ENCODE measurements at regions not wholly inside any gene's neighbourhood (a gene's known extent, or its start where the extent isn't known, plus 50 kb on each side); places are given as distances from the start of the nearest gene placed in this dataset.

- no peaks in the 10 kb centered on the region for H3K36me3 Mint-ChIP-seq (ENCODE audit: insufficient read depth in 1 of 3, low read depth in 3 of 3)
- Histone ChIP-seq H3K27me3 (ENCODE audit: insufficient read depth, low read length) (no peaks in the 10 kb centered on the region), H4K20me1 (ENCODE audit: control insufficient read depth, insufficient read depth, insufficient read length) (no peaks in the 10 kb centered on the region), H2BK5ac (ENCODE audit: insufficient read length, low read length) (no peak overlapping the region), H3K27ac (ENCODE audit: insufficient read length, low read depth, low read length) (no peak overlapping the region), H3K4me1 (ENCODE audit: insufficient read depth, low read length) (no peaks in the 10 kb centered on the region), H4K91ac (ENCODE audit: insufficient read length, low read depth, low read length) (no peak overlapping the region), H3K4me2 (ENCODE audit: insufficient read depth, insufficient read length, low read length) (no peak overlapping the region), H3K79me1 (ENCODE audit: insufficient read depth, low read depth, low read length, poor library complexity, severe bottlenecking) (no peaks in the 10 kb centered on the region), H3K14ac (ENCODE audit: insufficient read depth, low read length) (no peak overlapping the region), H3K9me3 (ENCODE audit: control insufficient read depth, low read depth, low read length) (no peaks in the 10 kb centered on the region), H2AFZ (ENCODE audit: low read length) (no peak overlapping the region), H3T11ph (ENCODE audit: low read length) (no peak overlapping the region), H3K9ac (ENCODE audit: extremely low read depth, insufficient read length, low read length) (no peak overlapping the region), H4K8ac (replicated peaks; ENCODE audit: insufficient read length, low read depth, low read length) (no peak overlapping the region), H3K18ac (ENCODE audit: insufficient read length, low read depth, low read length) (no peak overlapping the region), H3K56ac (ENCODE audit: insufficient read length, low read depth, low read length) (no peak overlapping the region), H2BK12ac (ENCODE audit: insufficient read length, low read depth, low read length) (no peak overlapping the region), H4K5ac (ENCODE audit: insufficient read length, low read depth, low read length) (no peak overlapping the region), H3K23me2 (ENCODE audit: insufficient read length, low read depth, low read length, poor library complexity, severe bottlenecking) (no peaks in the 10 kb centered on the region), H2BK120ac (ENCODE audit: low read depth, low read length, poor library complexity, severe bottlenecking) (no peak overlapping the region), H2BK15ac (ENCODE audit: low read depth, low read length) (no peak overlapping the region), H3K23ac (ENCODE audit: insufficient read length, low read depth, low read length) (no peak overlapping the region), H2AK5ac (ENCODE audit: insufficient read length, low read length) (no peak overlapping the region), H2BK20ac (ENCODE audit: low read depth, low read length, poor library complexity, severe bottlenecking) (no peak overlapping the region), H3K4ac (ENCODE audit: low read depth, low read length) (no peak overlapping the region), H3K79me2 (ENCODE audit: insufficient read depth, low read length) (no peaks in the 10 kb centered on the region)
- DNase-seq: no peak
- no CpG with 5 or more reads among the region's 8 CpGs for WGBS (ENCODE audit: extremely low coverage, insufficient read length, low lambda C conversion rate)
- no peak overlapping the region for H3K4me3 Mint-ChIP-seq
- no peaks in the 10 kb centered on the region for H3K27me3 Mint-ChIP-seq (ENCODE audit: low read depth)
- peaks cover 8 to 15% of the 10 kb centered on the region in 2 experiments; a peak in 3 of 4 replicates for H3K4me1 Mint-ChIP-seq
- H3K9me3 Mint-ChIP-seq: no peaks in the 10 kb centered on the region; a peak in 1 of 5 replicates
- no peak for TF ChIP-seq CTCF (conservative IDR thresholded peaks at IDR 0.05)
- H3K27ac Mint-ChIP-seq: no peak overlapping the region
These were observed 122.9 kb upstream of the ARHGAP20 start for GRCh38 chr11:110835106-110835505.
